GM12864 (cell line): ENCODE measurements at regions not wholly inside any gene's neighbourhood (a gene's known extent, or its start where the extent isn't known, plus 50 kb on each side); places are given as distances from the start of the nearest gene placed in this dataset.
"Not testable (repeated sequence)": the region's sequence is repeated elsewhere in the genome, so short reads cannot be mapped to it uniquely, and the experiment has no call there.

ENCODE experiments used
- DNase-seq: peaks from one replicate; pipeline ENCODE4 v3.0.0-alpha.2; 2011; ENCODE audit warnings: low read depth
- H3K4me3 ChIP-seq: 2 replicates; pipeline ENCODE4 v1.5.1; 2011; ENCODE audit warnings: mild to moderate bottlenecking, low read depth, low read length, control low read depth
- TF ChIP-seq, protein P1 (sequence below): IDR thresholded peaks from 2 replicates; pipeline ENCODE4 v1.5.1; 2011; ENCODE audit warnings: low read depth, mild to moderate bottlenecking, moderate library complexity, low read length, control low read depth, inconsistent platforms; ENCODE audit errors: missing control alignments

DNA sequence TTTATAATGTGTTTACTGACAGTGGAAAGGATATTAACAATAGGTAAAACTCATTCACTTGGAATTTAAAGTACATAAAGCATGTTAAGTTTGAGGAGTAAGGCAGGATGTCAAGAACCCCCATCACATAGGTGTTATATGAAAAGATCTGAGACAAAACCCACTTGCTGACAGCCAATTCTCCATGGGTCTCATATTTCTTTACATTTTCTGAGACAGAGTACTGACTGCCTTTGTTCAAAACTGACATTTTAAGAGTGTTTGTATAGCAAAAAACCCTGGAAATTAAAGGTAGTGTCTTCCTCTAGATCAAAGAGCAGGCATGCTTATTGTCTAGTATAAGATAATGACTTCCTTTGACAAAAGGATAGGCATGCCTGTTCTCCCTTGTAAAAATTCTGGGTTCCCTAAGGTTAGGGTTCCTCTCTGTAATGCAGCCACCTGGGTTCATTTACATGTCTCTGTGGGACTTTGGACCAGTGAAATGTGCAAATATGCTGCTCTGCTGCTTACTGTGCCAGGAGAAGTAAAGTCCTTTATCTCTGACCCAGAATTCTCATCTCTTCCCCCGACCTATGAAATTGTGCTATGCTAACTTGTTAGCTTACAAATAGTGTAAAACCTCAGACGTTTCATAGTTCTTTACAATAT is 123.6 kb downstream of the PCDH18 start:
- DNase-seq = no peak
- H3K4me3 ChIP-seq = no peak overlapping the region
- TF ChIP-seq, protein P1, sequence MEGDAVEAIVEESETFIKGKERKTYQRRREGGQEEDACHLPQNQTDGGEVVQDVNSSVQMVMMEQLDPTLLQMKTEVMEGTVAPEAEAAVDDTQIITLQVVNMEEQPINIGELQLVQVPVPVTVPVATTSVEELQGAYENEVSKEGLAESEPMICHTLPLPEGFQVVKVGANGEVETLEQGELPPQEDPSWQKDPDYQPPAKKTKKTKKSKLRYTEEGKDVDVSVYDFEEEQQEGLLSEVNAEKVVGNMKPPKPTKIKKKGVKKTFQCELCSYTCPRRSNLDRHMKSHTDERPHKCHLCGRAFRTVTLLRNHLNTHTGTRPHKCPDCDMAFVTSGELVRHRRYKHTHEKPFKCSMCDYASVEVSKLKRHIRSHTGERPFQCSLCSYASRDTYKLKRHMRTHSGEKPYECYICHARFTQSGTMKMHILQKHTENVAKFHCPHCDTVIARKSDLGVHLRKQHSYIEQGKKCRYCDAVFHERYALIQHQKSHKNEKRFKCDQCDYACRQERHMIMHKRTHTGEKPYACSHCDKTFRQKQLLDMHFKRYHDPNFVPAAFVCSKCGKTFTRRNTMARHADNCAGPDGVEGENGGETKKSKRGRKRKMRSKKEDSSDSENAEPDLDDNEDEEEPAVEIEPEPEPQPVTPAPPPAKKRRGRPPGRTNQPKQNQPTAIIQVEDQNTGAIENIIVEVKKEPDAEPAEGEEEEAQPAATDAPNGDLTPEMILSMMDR = no peak

DNA sequence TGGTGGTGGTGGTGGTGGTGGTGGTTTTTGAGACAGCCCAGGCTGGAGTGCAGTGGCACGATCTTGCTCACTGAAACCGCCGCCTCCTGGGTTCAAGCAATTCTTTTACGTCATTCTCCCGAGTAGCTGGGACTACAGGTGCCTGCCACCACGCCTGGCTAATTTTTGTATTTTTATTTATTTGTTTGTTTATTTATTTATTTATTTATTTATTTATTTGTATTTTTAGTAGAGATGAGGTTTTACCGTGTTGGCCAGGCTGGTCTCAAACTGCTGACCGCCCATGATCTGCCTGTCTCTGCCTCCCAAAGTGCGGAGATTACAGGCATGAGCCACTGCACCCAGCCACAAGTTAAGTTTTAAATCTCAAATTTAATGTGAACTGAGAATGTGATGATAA is 126.5 kb downstream of the PCDH18 start:
- not testable (repeated sequence) for H3K4me3 ChIP-seq, DNase-seq

DNA sequence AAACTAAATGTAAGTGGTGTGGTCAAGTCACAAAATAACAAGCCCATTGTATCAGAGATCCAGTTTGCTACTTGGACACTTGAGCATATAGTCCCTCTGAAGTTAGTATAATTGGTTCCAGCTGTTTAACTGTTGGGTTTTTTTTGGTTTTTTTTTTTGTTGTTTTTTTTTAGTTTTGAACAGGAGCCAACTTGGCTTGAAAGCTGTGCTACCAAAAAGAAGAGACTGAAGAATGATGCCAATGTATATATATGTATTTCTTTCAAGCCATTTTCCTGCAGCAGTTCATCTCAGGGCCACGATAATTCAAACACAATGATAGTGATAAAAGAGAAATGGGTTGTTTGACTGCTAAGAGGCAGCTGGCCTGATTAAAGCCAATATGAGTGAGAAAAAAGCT is 138.3 kb downstream of the PCDH18 start:
- H3K4me3 ChIP-seq = no peak overlapping the region
- no peak for DNase-seq
- TF ChIP-seq, protein P1 = no peak

DNA sequence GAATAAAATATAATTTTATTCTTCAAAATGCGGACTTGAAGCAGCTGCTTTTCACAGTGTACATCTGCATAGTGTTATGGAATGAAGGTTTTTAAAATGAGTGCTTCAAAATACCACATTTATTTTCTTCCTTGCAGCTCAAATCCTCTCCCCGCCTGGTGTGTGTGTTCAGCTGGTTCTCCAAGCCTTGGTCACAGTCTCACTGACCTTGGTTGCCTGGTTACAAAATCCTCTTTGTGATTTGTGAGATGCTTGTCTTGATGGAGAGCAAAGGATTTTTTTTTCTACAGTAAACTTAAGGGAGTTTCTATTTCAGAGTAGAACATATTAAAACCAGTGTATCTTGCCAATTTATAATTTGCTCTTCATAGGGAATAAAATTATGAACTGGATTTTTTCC is 139.2 kb downstream of the PCDH18 start:
- TF ChIP-seq, protein P1 = no peak
- DNase-seq = no peak

DNA sequence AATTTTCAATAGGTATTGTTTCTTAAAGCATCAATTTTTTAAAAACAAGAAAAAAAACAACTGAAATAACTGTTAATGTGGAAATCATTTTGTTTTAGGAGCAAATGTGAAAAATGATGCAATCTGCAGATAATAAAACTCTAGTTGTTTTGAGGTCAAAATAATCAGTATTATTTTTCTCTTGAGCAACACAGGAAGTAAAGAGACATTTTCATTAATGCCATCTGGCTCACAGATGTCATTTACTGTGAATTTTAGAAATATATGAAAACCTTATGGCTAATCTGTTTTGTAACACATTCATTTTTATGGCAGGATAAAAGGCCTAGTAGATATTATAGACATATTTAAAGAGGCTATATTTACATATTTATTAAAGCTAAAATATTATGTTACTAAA is 141.6 kb downstream of the PCDH18 start:
- no peak for DNase-seq
- H3K4me3 ChIP-seq = no peak overlapping the region
- TF ChIP-seq, protein P1 = no peak

More for the DNA sequence above, 139.2 kb downstream of the PCDH18 start:
- no peak overlapping the region for H3K4me3 ChIP-seq

DNA sequence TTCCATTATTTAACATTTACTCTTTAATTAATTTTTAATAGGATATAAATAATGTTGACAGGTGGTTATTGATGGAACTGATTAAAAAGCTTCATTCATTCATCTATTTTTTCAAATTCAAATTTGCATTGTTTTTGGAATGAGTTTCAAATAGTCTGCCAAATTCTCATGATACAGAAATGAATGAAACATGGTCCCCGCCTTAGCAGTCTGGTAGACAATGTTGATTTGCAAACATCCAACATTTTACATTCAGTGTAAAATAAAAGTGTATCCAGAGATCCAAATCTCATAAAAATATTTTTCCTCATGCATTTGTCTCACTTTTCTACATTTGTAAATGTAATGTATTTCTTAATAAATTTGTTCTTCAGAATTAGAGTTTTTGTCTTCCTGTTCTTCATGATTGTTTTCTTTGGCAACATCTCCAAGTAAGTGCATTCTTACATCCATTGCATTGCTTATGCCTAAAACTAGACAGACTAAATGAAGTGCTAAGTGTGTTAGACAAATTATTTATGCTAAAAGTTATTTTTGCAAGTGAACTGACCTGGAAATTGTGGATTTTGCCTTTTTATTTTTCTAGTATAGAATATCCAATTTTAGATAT is 142.3 kb downstream of the PCDH18 start:
- no peak for DNase-seq
- TF ChIP-seq, protein P1 = no peak
- no peak overlapping the region for H3K4me3 ChIP-seq

DNA sequence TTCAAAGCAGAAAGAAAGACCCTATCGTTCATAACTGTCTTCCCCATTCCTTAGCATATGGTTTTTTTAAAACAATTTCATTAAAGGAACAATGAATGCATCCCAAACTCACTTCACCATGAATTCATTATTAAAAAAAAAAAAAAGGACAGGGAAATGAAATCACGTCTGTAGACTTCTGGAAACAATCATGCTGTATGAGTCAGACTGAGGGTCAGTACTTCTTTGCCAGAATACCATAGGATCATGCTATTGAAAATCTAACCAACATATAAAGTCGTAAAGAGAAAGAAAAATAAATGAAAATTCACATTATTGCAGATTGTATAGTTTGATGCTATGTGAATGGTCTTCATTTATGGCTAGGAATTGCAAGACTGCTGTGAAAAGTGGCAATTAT is 144.4 kb downstream of the PCDH18 start:
- TF ChIP-seq, protein P1 = no peak
- DNase-seq = no peak

More for the DNA sequence above, 144.4 kb downstream of the PCDH18 start:
- no peak overlapping the region for H3K4me3 ChIP-seq
